Neural cell (in vitro differentiated cells): ENCODE measurements at regions not wholly inside any gene's neighbourhood (a gene's known extent, or its start where the extent isn't known, plus 50 kb on each side); places are given as distances from the start of the nearest gene placed in this dataset.

Experiments
- EP300 ChIP-seq: fragments of 450-650 bp; conservative IDR thresholded peaks from 2 replicates; pipeline ENCODE4 v1.6.1; 2014; ENCODE audit warnings: antibody characterized with exemption, mild to moderate bottlenecking, moderate library complexity; ENCODE audit not compliant: poor library complexity, severe bottlenecking
- EZH2 ChIP-seq: fragments of 200-600, 300-800 bp; shearing (Covaris generic), sonication (generic); IDR thresholded peaks from 2 replicates; pipeline ENCODE4 v1.6.1; 2014; ENCODE audit warnings: antibody characterized with exemption, low read length, borderline replicate concordance, mild to moderate bottlenecking; ENCODE audit not compliant: insufficient read depth, poor library complexity, severe bottlenecking
- MXI1 ChIP-seq: fragments of 450-650 bp; conservative IDR thresholded peaks from 2 replicates; pipeline ENCODE4 v1.6.1; 2014; ENCODE audit warnings: antibody characterized with exemption, mild to moderate bottlenecking; ENCODE audit not compliant: poor library complexity, severe bottlenecking
- POLR2AphosphoS5 ChIP-seq: IDR thresholded peaks from 2 replicates; pipeline ENCODE4 v1.6.1; 2012
- RAD21 ChIP-seq: fragments of 450-650 bp; conservative IDR thresholded peaks from 2 replicates; pipeline ENCODE4 v1.6.1; 2014; ENCODE audit warnings: antibody characterized with exemption, mild to moderate bottlenecking, moderate library complexity
- SMC3 ChIP-seq: fragments of 450-650 bp; conservative IDR thresholded peaks from 2 replicates; pipeline ENCODE4 v1.6.1; 2014; ENCODE audit warnings: antibody characterized with exemption, mild to moderate bottlenecking, moderate library complexity; ENCODE audit not compliant: poor library complexity
- TAF1 ChIP-seq: IDR thresholded peaks from 2 replicates; pipeline ENCODE4 v1.6.1; 2012; ENCODE audit warnings: low read depth
- TF ChIP-seq, protein P1 (sequence below): fragments of 450-650 bp; IDR thresholded peaks from 2 replicates; pipeline ENCODE4 v1.5.1; 2014; ENCODE audit warnings: antibody characterized with exemption, mild to moderate bottlenecking, moderate library complexity; ENCODE audit not compliant: poor library complexity, severe bottlenecking
- TF ChIP-seq, protein P2 (sequence below): IDR thresholded peaks from 2 replicates; pipeline ENCODE4 v1.6.1; 2012; ENCODE audit warnings: borderline replicate concordance

DNA sequence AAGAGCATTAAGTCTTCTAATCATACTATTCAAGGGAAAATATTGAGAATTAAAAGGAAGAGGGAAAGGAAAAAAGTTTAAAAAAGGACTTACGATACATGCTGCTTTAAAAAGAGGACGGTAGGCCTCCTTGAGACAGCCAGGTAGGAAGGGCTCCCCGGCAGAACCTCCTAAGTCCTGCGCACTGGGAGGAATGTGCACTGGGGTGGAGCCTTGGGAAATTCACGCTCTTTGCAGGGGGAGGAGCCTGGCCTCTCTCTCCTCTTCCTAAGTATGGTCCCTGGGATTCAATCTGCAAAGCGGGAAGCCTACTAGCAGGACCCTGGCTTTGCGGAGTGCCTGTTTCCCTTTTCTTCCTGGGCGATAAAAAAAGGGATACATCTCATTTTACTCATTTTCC lies 553.0 kb downstream of the RPS29 start:
- TF ChIP-seq, protein P1, sequence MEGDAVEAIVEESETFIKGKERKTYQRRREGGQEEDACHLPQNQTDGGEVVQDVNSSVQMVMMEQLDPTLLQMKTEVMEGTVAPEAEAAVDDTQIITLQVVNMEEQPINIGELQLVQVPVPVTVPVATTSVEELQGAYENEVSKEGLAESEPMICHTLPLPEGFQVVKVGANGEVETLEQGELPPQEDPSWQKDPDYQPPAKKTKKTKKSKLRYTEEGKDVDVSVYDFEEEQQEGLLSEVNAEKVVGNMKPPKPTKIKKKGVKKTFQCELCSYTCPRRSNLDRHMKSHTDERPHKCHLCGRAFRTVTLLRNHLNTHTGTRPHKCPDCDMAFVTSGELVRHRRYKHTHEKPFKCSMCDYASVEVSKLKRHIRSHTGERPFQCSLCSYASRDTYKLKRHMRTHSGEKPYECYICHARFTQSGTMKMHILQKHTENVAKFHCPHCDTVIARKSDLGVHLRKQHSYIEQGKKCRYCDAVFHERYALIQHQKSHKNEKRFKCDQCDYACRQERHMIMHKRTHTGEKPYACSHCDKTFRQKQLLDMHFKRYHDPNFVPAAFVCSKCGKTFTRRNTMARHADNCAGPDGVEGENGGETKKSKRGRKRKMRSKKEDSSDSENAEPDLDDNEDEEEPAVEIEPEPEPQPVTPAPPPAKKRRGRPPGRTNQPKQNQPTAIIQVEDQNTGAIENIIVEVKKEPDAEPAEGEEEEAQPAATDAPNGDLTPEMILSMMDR: no peak
- TF ChIP-seq EZH2 (no peak), MXI1 (no peak), POLR2AphosphoS5 (no peak), SMC3 (no peak), EP300 (no peak), TAF1 (no peak), RAD21 (no peak)
- TF ChIP-seq, protein P2, sequence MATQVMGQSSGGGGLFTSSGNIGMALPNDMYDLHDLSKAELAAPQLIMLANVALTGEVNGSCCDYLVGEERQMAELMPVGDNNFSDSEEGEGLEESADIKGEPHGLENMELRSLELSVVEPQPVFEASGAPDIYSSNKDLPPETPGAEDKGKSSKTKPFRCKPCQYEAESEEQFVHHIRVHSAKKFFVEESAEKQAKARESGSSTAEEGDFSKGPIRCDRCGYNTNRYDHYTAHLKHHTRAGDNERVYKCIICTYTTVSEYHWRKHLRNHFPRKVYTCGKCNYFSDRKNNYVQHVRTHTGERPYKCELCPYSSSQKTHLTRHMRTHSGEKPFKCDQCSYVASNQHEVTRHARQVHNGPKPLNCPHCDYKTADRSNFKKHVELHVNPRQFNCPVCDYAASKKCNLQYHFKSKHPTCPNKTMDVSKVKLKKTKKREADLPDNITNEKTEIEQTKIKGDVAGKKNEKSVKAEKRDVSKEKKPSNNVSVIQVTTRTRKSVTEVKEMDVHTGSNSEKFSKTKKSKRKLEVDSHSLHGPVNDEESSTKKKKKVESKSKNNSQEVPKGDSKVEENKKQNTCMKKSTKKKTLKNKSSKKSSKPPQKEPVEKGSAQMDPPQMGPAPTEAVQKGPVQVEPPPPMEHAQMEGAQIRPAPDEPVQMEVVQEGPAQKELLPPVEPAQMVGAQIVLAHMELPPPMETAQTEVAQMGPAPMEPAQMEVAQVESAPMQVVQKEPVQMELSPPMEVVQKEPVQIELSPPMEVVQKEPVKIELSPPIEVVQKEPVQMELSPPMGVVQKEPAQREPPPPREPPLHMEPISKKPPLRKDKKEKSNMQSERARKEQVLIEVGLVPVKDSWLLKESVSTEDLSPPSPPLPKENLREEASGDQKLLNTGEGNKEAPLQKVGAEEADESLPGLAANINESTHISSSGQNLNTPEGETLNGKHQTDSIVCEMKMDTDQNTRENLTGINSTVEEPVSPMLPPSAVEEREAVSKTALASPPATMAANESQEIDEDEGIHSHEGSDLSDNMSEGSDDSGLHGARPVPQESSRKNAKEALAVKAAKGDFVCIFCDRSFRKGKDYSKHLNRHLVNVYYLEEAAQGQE: no peak
